H54 (cell line): ENCODE measurements at regions not wholly inside any gene's neighbourhood (a gene's known extent, or its start where the extent isn't known, plus 50 kb on each side); places are given as distances from the start of the nearest gene placed in this dataset.

Experiments used
- DNase-seq: peaks from one replicate; pipeline ENCODE4 v3.0.0; 2011; ENCODE audit warnings: low spot score, mixed read lengths; ENCODE audit not compliant: insufficient read length
- FAIRE-seq: peaks from 3 replicates; lab custom pipeline; 2011; peaks lifted over from hg19 to GRCh38; lab: Jason Lieb, UNC
- POLR2A ChIP-seq: IDR thresholded peaks from 2 replicates; pipeline ENCODE4 v1.6.1; 2011; ENCODE audit warnings: low read depth, mild to moderate bottlenecking, low read length

DNA sequence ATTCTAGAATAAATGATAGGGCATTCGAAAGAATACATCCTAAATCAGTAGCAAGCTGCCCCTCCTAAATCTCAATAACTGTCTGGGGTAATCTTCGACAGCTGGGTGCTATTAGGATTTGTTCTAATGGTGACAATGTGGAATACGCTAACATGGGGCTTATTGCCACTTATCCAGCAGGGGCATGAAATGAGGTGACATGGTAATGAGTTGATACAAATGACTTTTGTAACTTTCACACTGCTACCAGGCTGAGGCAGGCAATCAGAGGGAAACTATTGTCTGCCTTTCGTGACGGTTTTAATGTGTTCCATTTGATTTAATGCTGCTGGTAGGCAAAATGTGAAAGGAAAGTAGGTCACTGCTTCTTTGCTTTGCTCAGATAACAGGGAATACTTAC, 1047.4 kb upstream of the PABPC4L start:
- FAIRE-seq, result no peak
- no peak for DNase-seq

DNA sequence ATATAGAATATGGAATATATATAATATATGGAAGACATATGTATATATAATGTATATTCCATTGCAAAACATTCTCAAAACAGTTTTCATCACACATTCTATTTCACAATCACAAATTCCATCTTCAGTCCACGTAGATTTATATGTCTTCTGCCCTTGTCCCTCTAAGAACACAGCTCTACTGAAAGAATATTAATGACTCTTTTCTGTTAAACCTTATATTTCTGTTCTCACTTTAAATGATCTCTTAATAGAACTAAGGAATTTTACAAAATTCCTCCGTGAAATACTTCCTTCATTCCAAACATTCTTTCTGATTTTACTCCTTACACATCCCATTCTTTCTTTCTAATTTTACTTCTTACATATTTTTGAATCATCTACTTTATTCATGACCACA, 1043.1 kb upstream of the PABPC4L start:
- no peak for FAIRE-seq
- no peak for DNase-seq
- no peak for TF ChIP-seq POLR2A

More for the DNA sequence above, 1047.4 kb upstream of the PABPC4L start:
- TF ChIP-seq POLR2A, result no peak

DNA sequence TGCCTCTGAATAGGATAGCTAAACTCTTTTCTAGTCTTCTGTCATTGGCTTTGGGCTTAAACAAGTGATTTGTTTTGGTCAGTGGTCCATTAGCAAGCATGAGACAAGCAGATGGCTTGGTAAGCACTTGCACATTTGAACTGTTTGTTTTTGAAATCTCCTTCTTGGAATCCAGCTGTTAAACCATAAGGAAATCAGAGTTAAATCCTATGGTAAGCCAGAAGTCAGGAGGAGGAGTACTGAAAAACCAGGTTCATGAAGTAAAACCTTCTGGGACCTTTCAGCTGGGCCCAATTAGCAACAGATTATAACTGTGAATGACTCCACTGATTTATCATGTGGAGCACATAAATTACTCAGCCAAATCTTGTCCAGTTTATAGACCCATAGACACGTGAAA, 1042.5 kb upstream of the PABPC4L start:
- no peak for DNase-seq
- FAIRE-seq, result peak; percentile 81
- TF ChIP-seq POLR2A, result no peak

DNA sequence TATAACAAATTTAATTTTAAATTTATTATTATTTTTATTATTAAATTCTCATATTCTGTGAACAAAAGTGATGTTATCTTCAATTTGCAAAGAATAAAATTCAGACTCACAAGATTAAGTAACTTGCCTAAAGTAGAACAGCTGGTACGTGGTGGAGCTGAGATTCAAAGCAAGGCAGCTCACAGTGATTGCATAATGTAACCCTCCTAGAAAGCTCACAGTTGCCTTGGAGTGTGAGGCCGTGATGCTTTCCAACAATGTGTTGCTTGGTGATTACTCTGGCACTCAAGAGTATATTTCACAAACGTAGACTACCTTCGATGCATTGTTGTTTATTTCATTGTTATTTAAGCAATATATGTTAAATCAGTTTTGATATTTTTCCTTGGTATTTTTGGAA, 1039.2 kb upstream of the PABPC4L start:
- TF ChIP-seq POLR2A, result no peak
- FAIRE-seq (no peak), DNase-seq (no peak)

DNA sequence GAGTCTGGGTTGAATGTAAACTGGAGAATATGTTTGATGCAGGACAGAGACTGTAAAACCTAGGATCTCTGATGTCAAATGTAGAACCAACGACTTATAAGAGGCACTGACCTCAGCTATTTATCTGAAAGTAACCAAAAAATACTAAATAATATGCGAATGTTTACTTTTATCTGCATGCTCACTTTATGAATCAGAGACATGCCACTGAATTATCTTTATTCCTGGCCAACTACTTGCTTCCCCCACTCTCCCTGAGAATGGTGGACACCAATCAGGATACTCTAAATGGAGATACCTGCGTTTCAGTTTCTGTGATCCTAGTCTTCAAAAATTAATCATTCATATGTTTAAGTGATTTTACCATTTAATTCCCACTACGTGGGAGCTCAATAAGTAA, 1038.4 kb upstream of the PABPC4L start:
- no peak for TF ChIP-seq POLR2A
- no peak for FAIRE-seq
- DNase-seq, result no peak

DNA sequence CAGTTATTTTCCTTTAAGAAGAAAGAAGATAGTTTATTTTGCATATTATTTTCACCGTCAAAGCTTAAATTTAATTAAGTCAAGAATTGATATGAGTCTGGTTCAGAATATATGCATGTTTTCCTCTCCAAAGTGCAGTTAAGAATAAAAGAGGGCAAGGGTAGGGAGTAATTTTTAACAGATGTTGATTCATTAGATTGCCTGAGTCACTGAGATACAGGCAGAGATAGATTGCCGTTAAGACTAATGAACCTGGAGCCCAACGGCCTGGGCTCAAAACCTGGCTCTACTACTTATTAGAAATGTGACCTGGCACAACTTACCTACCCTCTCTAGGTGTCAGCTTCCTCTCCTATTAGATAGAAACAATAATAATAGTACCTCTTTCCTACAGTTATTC, 1037.4 kb upstream of the PABPC4L start:
- DNase-seq, result no peak
- no peak for FAIRE-seq
- no peak for TF ChIP-seq POLR2A

DNA sequence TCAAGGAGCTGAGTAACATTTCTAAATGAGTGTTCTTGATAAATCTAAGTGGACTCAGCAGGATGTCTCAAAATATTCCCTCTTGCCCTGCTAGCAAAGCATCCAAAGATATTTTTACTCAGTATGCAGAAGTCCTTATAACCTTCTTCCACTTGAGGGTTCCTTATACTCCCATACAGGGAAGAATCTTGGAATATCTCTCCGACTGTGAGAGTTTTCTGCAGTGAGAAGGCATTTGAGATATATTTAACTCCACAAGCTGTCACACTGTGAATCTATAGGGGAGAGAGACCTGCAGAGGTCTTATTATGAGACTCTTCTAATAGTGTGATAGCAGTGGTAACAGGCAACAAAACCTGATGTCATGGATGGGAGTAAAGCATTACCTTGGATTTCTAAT, 1034.5 kb upstream of the PABPC4L start:
- DNase-seq (no peak), FAIRE-seq (no peak)
- TF ChIP-seq POLR2A, result no peak

DNA sequence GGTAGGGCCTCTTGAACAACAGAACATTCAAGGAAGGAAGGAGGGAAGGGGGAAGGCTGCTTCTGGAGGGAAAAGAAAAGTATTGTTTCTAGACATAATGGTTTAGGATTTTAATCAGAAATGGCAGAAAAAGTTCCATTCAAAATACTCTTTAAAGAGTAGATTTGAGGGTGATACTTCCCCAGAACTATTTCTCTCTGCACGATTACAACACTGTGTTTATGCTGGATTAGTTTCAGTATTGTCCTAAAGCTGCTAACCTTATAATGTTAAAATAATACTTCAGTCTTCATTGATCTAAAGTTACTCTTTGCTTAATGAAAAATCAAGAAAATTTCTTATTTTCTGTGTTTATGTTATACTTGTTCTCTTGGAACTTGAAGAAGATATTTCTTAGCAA, 1026.3 kb upstream of the PABPC4L start:
- no peak for DNase-seq
- no peak for TF ChIP-seq POLR2A

DNA sequence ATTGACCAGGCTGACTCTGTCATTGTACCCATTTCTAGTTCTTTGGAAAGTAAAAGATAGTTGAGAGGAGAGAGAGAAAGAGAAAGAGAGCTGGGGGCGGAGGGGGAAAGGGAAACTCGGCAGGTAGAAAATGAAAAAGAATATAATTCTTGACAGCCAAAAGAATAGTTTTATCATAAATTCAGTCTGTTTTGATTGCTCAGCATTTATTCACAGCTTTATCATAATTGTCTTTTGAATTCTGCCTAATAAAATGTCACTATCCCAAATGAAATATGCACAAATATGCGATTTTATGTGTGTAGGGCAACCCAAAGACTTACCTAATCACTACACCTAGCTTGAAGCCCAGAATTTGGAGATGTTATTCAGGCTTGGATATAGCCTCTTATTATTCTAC, 1024.0 kb upstream of the PABPC4L start:
- no peak for TF ChIP-seq POLR2A
- DNase-seq, result no peak
- FAIRE-seq, result no peak

More for the DNA sequence above, 1026.3 kb upstream of the PABPC4L start:
- FAIRE-seq, result no peak

DNA sequence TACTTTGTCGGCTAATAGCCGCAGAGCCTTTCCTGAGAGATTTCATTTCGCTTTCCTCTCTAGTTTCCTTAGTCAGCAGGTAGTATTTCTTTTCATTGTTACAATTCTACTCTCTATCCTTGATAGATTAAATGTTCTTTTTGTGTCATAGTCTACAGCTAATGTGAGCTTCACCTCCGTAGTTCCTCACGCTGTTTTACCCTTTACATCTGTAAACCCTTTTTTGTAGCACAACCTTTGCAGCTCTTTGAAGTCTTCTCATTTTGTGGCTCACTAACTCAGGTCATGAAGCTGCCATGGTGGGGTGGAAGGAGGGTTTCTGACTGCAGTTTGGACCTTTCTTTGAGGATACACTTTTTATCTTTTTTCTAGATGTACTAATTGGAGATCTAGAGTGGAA, 1008.8 kb upstream of the PABPC4L start:
- no peak for FAIRE-seq
- no peak for DNase-seq
- no peak for TF ChIP-seq POLR2A

DNA sequence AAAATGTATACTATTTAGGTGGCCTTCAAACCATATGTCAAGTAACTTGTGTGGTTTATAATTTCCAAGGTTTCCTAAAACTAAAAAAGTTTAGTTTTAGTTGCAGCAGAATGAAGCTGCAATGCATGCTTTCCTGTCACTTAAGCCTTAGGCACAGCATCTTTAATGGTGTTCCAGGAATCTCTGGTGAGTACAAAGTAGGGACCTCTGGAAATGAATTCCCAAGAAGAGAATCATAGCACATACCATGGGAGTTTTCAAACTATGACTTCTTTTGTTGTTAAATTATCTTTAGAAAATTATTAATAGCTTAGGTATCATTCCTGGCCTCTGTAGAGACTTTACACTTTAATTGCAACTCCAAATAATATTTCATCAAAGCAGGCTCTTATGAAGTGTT, 1005.9 kb upstream of the PABPC4L start:
- TF ChIP-seq POLR2A, result no peak
- DNase-seq (no peak), FAIRE-seq (no peak)

DNA sequence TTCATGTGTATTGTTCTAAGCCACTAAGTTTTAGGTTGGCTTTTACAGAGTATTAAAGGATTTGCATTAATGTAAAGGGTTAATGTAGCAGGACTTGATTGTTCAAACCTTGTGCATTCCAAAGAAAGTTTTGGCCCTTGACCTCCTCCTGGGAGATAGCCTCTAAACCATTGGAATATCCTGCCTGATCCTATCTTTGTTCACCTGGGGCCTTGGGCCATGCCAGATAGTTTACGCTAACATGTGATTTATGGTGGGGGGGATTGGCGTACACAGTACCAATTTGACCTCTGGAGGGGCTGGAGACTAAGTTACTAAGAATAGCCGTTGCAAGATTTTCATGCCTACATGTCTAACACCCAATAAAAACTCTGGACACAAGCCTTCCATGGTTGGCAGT, 1002.7 kb upstream of the PABPC4L start:
- DNase-seq (no peak), FAIRE-seq (no peak)
- no peak for TF ChIP-seq POLR2A

DNA sequence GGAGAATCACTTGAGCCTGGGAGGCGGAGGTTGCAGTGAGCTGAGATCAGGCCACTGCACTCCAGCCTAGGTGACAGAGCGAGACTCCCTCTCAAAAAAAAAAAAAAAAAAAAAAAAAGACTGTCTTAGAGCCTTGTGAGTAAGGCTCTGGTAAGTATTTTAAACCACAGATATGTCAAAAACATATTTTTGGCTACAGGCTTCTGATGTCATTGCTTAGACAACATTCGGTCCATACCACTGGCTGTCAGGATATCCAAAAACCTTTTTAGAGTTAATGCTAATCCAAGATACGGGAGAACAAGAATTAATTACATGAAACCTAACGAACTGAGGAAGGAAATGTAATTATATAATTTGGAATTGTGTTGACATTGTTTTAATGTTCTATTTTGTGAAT, 999.5 kb upstream of the PABPC4L start:
- DNase-seq (no peak), FAIRE-seq (no peak)
- TF ChIP-seq POLR2A, result no peak

DNA sequence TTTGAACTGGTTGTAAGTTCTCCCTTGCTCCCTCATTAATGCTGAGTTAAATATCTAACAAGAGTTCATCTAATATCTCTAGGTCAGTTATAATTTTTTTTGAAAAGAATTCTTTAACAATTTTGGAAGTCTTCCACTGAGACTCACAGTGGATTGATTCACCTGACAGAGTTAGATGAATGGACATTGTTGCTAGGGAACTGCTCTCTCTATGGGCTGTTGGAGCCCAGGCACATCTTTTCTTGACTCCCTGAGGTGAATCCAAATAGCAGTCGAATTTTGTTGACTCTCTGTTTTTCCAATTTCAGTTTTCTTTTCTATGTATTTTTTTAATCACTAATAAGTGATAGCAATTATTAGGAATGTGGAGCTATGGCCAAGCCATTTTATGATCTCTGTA, 996.1 kb upstream of the PABPC4L start:
- no peak for TF ChIP-seq POLR2A
- no peak for DNase-seq
- FAIRE-seq, result no peak

DNA sequence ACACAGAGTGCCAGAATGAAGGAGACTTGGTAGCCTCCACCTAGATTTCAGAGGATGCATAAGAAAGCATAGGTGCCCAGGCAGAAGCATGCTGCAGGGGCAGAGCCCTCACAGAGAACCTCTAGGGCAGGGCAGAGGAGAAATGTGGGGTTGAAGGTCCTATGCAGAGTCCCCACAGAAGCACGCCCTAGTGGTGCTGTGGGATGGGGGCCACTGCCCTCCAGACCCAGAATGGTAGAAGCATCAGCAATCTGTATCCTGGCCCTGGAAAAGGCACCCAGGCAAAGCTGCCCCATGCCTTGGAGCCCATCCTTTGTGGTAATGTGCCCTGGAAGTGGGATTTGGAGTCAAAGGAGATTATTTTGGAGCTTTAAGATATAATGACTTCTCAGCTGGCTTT, 992.9 kb upstream of the PABPC4L start:
- no peak for DNase-seq
- FAIRE-seq, result no peak
- no peak for TF ChIP-seq POLR2A

DNA sequence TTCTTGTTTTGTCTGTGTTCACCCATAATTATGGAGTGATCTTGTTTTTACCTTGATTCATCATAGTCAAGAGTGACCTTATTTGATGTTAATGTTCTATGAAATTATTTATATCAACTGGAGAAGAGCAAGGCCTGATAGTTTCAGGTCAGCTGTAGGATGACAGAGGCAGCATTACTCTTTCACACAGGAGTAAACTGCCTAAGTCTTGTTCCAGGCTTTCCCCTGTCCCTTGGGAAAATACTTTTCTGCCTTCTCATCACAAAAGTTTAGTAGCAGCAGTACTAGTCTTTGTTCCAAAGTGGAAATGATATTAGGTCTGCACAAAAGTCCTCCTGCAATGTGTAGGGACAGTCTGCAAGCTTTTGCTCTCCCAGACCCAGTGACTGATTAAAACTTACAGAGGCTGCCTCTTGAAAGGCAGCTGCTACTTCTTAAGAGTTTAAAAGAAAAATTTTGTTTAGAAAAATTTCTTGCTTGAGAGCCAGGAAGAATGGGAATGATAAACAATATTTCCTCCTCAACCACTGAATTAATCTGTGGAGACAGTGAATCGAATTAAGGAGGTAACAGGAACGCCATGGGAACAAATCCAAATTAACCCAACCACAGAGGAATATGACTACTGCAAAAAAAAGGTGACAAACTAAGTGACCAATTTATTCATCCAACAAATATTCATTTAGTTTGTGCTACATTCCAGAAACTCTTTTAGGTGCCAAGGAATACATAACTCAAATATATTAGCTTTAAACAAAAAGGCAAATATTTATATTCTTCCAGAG, 991.4 kb upstream of the PABPC4L start:
- DNase-seq (no peak), FAIRE-seq (no peak)
- no peak for TF ChIP-seq POLR2A
